Mesodermal cell (in vitro differentiated cells): ENCODE measurements at regions not wholly inside any gene's neighbourhood (a gene's known extent, or its start where the extent isn't known, plus 50 kb on each side); places are given as distances from the start of the nearest gene placed in this dataset.

Experiments used
- H3K27ac ChIP-seq: 2 replicates; pipeline ENCODE4 v1.7.0; 2013; ENCODE audit warnings: mild to moderate bottlenecking, low read depth, low read length, moderate library complexity; ENCODE audit not compliant: severe bottlenecking
- H3K36me3 ChIP-seq: 2 replicates; pipeline ENCODE4 v1.7.1; 2013; ENCODE audit warnings: mild to moderate bottlenecking, low read length, moderate library complexity; ENCODE audit not compliant: control insufficient read depth, insufficient read depth
- H3K4me1 ChIP-seq: one replicate; pipeline ENCODE4 v1.7.1; 2013; ENCODE audit warnings: mild to moderate bottlenecking, low read length; ENCODE audit not compliant: insufficient read depth, control insufficient read depth, poor library complexity, severe bottlenecking
- H3K4me3 ChIP-seq: 2 replicates; pipeline ENCODE4 v1.7.0; 2013; ENCODE audit warnings: low read length, control low read depth, mild to moderate bottlenecking; ENCODE audit not compliant: insufficient read depth, poor library complexity, severe bottlenecking; ENCODE audit errors: extremely low read depth
- H3K9me3 ChIP-seq: 2 replicates; pipeline ENCODE4 v1.7.1; 2013; ENCODE audit warnings: mild to moderate bottlenecking, low read length, moderate library complexity; ENCODE audit not compliant: control insufficient read depth
- WGBS, 2 experiments: methylation state at CpG; one replicate each; pipeline ENCODE4 v1.1.5; 2013; ENCODE audit warnings: missing lambda C conversion rate in 2 of 2; ENCODE audit not compliant: insufficient coverage in 2 of 2; 5-methylcytosine and 5-hydroxymethylcytosine counted together

- Histone ChIP-seq H3K9me3 (no peaks in the 10 kb centered on the region), H3K36me3 (no peaks in the 10 kb centered on the region), H3K27ac (no peak overlapping the region), H3K4me3 (no peak overlapping the region), H3K4me1 (no peaks in the 10 kb centered on the region)
Observed at GRCh38 chr1:95956215-95956614, 722.2 kb downstream of the RWDD3 start.

DNA sequence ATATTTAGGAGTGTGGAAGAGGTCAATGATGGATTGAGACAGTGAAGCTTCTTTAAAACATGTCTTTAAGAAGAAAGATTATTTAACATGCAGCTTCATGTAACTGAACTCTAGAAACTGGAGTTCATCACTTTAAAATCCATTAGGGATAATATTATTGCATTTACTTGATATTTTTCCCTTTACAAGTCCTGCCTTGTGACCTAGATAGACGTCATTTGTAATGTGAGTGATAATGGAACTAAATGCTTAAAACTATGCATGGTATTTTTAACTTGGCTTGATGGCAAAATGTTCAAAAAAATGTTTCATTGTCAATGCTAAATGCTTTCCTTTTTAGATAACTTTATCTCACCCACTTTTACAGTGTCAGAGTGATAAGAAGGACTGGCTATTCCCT lies 723.7 kb downstream of the RWDD3 start:
- no peak overlapping the region for H3K27ac ChIP-seq
- WGBS, 2 experiments, result no CpG with 5 or more reads among the region's 1 CpG
- H3K36me3 ChIP-seq, result no peaks in the 10 kb centered on the region
- no peak overlapping the region for H3K4me3 ChIP-seq
- no peaks in the 10 kb centered on the region for H3K9me3 ChIP-seq
- no peaks in the 10 kb centered on the region for H3K4me1 ChIP-seq

- no peak overlapping the region for H3K27ac ChIP-seq
- H3K4me3 ChIP-seq, result no peak overlapping the region
- no peaks in the 10 kb centered on the region for H3K36me3 ChIP-seq
- no peaks in the 10 kb centered on the region for H3K4me1 ChIP-seq
- no peaks in the 10 kb centered on the region for H3K9me3 ChIP-seq
Observed at GRCh38 chr1:95966866-95967265, 732.9 kb downstream of the RWDD3 start.

DNA sequence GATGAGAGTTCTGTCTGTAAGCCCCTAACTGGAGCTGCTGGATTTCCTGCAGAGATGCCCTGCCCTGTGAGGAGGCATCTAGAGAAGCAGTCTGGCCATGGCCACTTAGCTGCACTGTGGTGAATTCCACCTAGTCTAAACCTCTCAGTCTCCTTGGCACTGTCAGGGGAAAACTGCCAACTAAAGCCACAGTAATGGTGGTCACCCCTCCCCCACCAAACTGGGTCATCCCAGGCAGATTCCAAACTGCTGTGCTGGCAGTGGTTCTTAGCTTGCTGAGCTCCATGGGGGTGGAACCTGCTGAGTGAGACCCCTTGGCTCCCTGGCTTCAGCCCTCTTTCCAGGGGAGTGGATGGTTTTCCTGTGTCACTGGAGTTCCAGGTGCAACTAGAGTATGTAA lies 740.6 kb downstream of the RWDD3 start:
- H3K4me1 ChIP-seq, result peaks cover 14% of the 10 kb centered on the region
- H3K4me3 ChIP-seq, result no peak overlapping the region
- no peak overlapping the region for H3K27ac ChIP-seq
- H3K9me3 ChIP-seq, result no peaks in the 10 kb centered on the region
- H3K36me3 ChIP-seq, result no peaks in the 10 kb centered on the region

- no peak overlapping the region for H3K4me3 ChIP-seq
- no peaks in the 10 kb centered on the region for H3K9me3 ChIP-seq
- no peak overlapping the region for H3K27ac ChIP-seq
- H3K4me1 ChIP-seq, result no peaks in the 10 kb centered on the region
- no peaks in the 10 kb centered on the region for H3K36me3 ChIP-seq
Observed at GRCh38 chr1:95982711-95983110, 738.9 kb upstream of the PTBP2 start.

DNA sequence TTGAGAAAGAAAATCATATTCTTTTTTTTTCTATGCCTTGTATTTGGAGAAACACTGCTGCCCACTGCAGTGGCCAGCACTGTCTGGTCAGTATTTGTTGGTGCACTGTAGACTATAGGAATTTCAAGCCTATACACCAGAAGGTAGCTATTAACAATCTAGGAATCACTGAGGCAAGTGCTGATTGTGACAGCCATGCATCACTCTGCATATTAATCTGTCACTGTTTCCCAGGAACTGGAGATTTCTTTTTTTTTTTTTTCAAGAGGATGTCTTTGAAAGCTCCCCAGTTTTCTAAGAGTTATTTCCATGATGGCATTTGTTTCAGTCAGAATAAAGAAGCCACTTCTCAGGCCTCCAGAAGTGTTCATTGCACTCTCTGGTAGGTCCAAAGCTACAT lies 737.8 kb upstream of the PTBP2 start:
- Histone ChIP-seq H3K4me1 (no peaks in the 10 kb centered on the region), H3K9me3 (no peaks in the 10 kb centered on the region), H3K27ac (no peak overlapping the region), H3K4me3 (no peak overlapping the region), H3K36me3 (no peaks in the 10 kb centered on the region)

DNA sequence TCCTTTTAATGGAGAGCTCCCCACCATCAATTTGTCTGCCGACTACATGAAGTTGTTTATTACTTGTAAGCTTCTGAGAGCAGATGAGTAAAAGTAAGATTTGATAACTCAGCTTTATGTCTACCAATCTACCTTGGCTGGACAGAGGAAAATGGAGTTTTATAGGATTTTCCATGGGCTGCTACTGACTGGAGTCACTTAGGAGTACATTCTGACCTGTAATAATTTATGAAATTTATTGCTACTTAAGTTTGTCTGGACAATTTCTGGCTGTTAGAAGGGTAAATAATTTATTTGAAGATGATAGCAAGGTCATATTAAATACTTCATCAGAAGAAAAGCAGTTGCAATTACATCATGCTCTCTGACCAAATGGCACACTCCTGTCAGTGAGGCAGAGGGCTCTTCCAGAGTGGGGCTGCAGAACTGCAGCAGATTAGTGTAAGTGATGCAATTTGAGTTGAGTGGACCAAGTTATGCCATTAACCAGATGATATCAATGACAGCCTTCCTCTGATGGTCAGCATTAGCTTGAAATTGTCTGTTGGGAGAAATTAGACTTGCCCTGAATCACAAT lies 736.7 kb upstream of the PTBP2 start:
- Histone ChIP-seq H3K4me3 (no peak overlapping the region), H3K27ac (no peak overlapping the region), H3K9me3 (no peaks in the 10 kb centered on the region), H3K4me1 (no peaks in the 10 kb centered on the region), H3K36me3 (no peaks in the 10 kb centered on the region)
- WGBS, 2 experiments, result no CpG with 5 or more reads among the region's 1 CpG

GRCh38 chr1:95990033-95990432 lies 731.6 kb upstream of the PTBP2 start:
- H3K4me3 ChIP-seq, result no peak overlapping the region
- no peaks in the 10 kb centered on the region for H3K36me3 ChIP-seq
- WGBS, 2 experiments, result no CpG with 5 or more reads among the region's 2 CpGs
- H3K27ac ChIP-seq, result no peak overlapping the region
- no peaks in the 10 kb centered on the region for H3K9me3 ChIP-seq
- H3K4me1 ChIP-seq, result no peaks in the 10 kb centered on the region

DNA sequence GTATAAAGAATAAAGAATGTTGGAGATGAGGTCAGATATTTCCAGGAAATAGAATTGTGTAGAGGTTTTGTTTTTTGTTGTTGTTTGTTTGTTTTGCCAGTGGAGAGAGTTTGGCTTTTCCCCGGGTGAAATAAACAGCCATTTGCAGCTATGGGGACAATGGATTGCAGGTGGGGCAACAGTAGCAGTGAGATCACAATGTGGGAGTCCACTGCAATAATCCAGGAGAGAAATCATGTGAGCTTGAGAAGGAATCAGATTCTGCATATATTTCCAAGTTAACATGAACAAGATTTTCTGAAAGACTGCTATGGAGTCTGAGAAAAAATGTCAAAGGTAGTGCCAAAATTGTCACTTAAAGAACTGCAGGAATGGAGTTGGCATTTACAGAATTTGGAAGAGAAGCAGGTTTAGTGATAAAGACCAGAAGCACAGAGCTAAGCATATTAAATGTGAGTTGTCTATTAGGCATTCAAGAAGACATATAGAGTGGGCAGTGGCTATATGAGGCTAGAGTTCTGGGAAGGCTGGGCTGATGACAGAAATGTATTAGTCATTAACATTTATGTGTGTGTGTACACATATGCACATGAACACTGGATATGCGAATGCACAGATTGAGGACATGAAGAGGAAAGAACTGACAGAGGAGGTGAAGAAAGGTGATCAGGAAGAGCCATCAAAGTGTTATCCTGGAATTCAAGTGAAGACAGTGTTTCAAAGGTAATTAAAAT lies 729.6 kb upstream of the PTBP2 start:
- H3K27ac ChIP-seq, result no peak overlapping the region

DNA sequence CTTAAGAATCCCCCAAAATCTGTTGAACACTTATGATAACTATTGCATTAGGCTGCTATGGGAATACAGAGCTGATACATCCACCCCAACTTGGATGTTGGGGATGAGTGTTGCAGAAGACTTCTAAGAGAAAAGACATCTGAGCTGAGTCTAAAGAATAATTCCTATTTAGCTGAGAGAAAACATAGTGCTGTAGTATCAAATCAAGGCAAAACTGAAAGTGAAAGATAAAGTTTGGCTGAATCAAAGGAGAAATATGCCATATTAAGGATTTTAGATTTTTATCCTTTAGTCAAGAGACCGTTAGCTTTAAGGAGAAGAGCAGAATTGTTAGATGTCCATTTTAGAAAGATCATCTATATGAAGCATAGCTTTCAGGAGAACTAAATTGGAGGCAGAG lies 726.9 kb upstream of the PTBP2 start:
- Histone ChIP-seq H3K4me3 (no peak overlapping the region), H3K36me3 (no peaks in the 10 kb centered on the region), H3K4me1 (no peaks in the 10 kb centered on the region), H3K27ac (no peak overlapping the region), H3K9me3 (no peaks in the 10 kb centered on the region)
- WGBS, 2 experiments, result 80% methylated on average over 1 of the region's 1 CpG; no CpG with 5 or more reads in 1 of the 2 experiments

More for the DNA sequence above, 729.6 kb upstream of the PTBP2 start:
- H3K36me3 ChIP-seq, result no peaks in the 10 kb centered on the region
- no peaks in the 10 kb centered on the region for H3K9me3 ChIP-seq
- H3K4me1 ChIP-seq, result no peaks in the 10 kb centered on the region
- H3K4me3 ChIP-seq, result no peak overlapping the region
- 48 to 100% methylated on average over 1 to 2 of the region's 2 CpGs for whole genome bisulfite sequencing, 2 experiments

GRCh38 chr1:96002201-96002600 lies 719.4 kb upstream of the PTBP2 start:
- no peaks in the 10 kb centered on the region for H3K36me3 ChIP-seq
- H3K9me3 ChIP-seq, result no peaks in the 10 kb centered on the region
- no peak overlapping the region for H3K4me3 ChIP-seq
- WGBS, 2 experiments, result no CpG with 5 or more reads among the region's 2 CpGs
- no peak overlapping the region for H3K27ac ChIP-seq
- no peaks in the 10 kb centered on the region for H3K4me1 ChIP-seq
